Mesenchymal stem cell (in vitro differentiated cells and primary cell): ENCODE measurements at regions not wholly inside any gene's neighbourhood (a gene's known extent, or its start where the extent isn't known, plus 50 kb on each side); places are given as distances from the start of the nearest gene placed in this dataset.

ENCODE experiments used
- DNase-seq: peaks from one replicate; pipeline ENCODE4 v3.0.0-alpha.2; 2013
- H2AFZ ChIP-seq: one replicate; pipeline ENCODE4 v1.6.1; 2013; ENCODE audit warnings: low read depth, mild to moderate bottlenecking, control low read depth, inconsistent platforms, low read length, moderate library complexity
- H2AK5ac ChIP-seq: 2 replicates; pipeline ENCODE4 v1.6.1; 2013; ENCODE audit warnings: low read length, moderate library complexity, mild to moderate bottlenecking, inconsistent platforms; ENCODE audit not compliant: severe bottlenecking
- H2BK120ac ChIP-seq: one replicate; pipeline ENCODE4 v1.6.1; 2013; ENCODE audit warnings: low read depth, mild to moderate bottlenecking, inconsistent platforms, low read length, moderate library complexity
- H2BK12ac ChIP-seq, 2 experiments: one replicate each; pipeline ENCODE4 v1.6.1; 2013; ENCODE audit warnings: inconsistent platforms in 2 of 2, low read length in 2 of 2, mild to moderate bottlenecking in 2 of 2, moderate library complexity in 2 of 2, control low read depth in 1 of 2
- H2BK15ac ChIP-seq: one replicate; pipeline ENCODE4 v1.6.1; 2013; ENCODE audit warnings: mild to moderate bottlenecking, low read depth, inconsistent platforms; ENCODE audit not compliant: poor library complexity, severe bottlenecking
- H2BK5ac ChIP-seq: 2 replicates; pipeline ENCODE4 v1.6.1; 2013; ENCODE audit warnings: low read depth, mild to moderate bottlenecking, low read length, control low read depth, inconsistent platforms; ENCODE audit not compliant: poor library complexity, severe bottlenecking
- H3K14ac ChIP-seq, 2 experiments: one replicate each; pipeline ENCODE4 v1.6.1; 2013; ENCODE audit warnings: inconsistent platforms in 2 of 2, low read length in 2 of 2, control low read depth in 1 of 2, mild to moderate bottlenecking in 1 of 2, moderate library complexity in 1 of 2
- H3K18ac ChIP-seq, 2 experiments: one replicate each; pipeline ENCODE4 v1.6.1; 2013; ENCODE audit warnings: inconsistent platforms in 2 of 2, low read length in 2 of 2, control low read depth in 1 of 2, low read depth in 1 of 2, mild to moderate bottlenecking in 1 of 2
- H3K23ac ChIP-seq, 2 experiments: one replicate each; pipeline ENCODE4 v1.6.1; 2013; ENCODE audit warnings: inconsistent platforms in 2 of 2, low read length in 2 of 2, mild to moderate bottlenecking in 2 of 2, moderate library complexity in 2 of 2, control low read depth in 1 of 2
- H3K27ac ChIP-seq: 2 replicates; pipeline ENCODE4 v1.5.1; 2013; ENCODE audit warnings: mild to moderate bottlenecking, moderate library complexity, low read length, control low read depth, inconsistent platforms; ENCODE audit not compliant: poor library complexity, severe bottlenecking
- H3K27me3 ChIP-seq, 2 experiments: 2 replicates each; pipeline versions ENCODE4 v1.6.1 to v1.7.0; 2013; ENCODE audit warnings: low read length in 2 of 2, mild to moderate bottlenecking in 2 of 2, moderate library complexity in 2 of 2, control low read depth in 1 of 2, inconsistent platforms in 1 of 2; ENCODE audit not compliant: control insufficient read depth in 1 of 2, insufficient read depth in 1 of 2
- H3K36me3 ChIP-seq, 2 experiments: 2 replicates each; pipeline versions ENCODE4 v1.6.1 to v1.7.0; 2013; ENCODE audit warnings: low read length in 2 of 2, control low read depth in 1 of 2, inconsistent platforms in 1 of 2, low read depth in 1 of 2, mild to moderate bottlenecking in 1 of 2; ENCODE audit not compliant: insufficient read depth in 2 of 2, control insufficient read depth in 1 of 2
- H3K4ac ChIP-seq, 2 experiments: one replicate each; pipeline ENCODE4 v1.6.1; 2013; ENCODE audit warnings: inconsistent platforms in 2 of 2, low read length in 2 of 2, mild to moderate bottlenecking in 2 of 2, moderate library complexity in 2 of 2, control low read depth in 1 of 2, low read depth in 1 of 2
- H3K4me1 ChIP-seq: 2 replicates; pipeline ENCODE4 v1.6.1; 2013; ENCODE audit warnings: low read depth, low read length, control low read depth; ENCODE audit not compliant: control insufficient read depth, insufficient read depth
- H3K4me2 ChIP-seq: 2 replicates; pipeline ENCODE4 v1.6.1; 2013; ENCODE audit warnings: low read length, mild to moderate bottlenecking, inconsistent platforms; ENCODE audit not compliant: poor library complexity, severe bottlenecking
- H3K4me3 ChIP-seq, 2 experiments: 2 replicates each; pipeline versions ENCODE4 v1.5.1 to v1.7.0; 2013; ENCODE audit warnings: low read length in 2 of 2, mild to moderate bottlenecking in 2 of 2, control low read depth in 1 of 2, low read depth in 1 of 2; ENCODE audit not compliant: insufficient read depth in 1 of 2
- H3K79me1 ChIP-seq: replicated peaks from 2 replicates; pipeline ENCODE4 v1.6.1; 2013; ENCODE audit warnings: mild to moderate bottlenecking, control low read depth, low read length, inconsistent platforms; ENCODE audit not compliant: poor library complexity, severe bottlenecking
- H3K9ac ChIP-seq: 2 replicates; pipeline ENCODE4 v1.7.0; 2013; ENCODE audit warnings: mild to moderate bottlenecking, low read length, moderate library complexity
- H3K9me3 ChIP-seq: 2 replicates; pipeline ENCODE4 v1.7.0; 2013; ENCODE audit warnings: mild to moderate bottlenecking, low read length; ENCODE audit not compliant: control insufficient read depth
- H4K8ac ChIP-seq: one replicate; pipeline ENCODE4 v1.6.1; 2013; ENCODE audit warnings: inconsistent platforms, mild to moderate bottlenecking, low read length, moderate library complexity
- H4K91ac ChIP-seq: one replicate; pipeline ENCODE4 v1.6.1; 2013; ENCODE audit warnings: mild to moderate bottlenecking, low read length, inconsistent platforms
- WGBS: methylation state at CpG from one replicate; pipeline ENCODE4 v1.1.7; 2013; ENCODE audit warnings: mixed read lengths; 5-methylcytosine and 5-hydroxymethylcytosine counted together

GRCh38 chr18:65227970-65228369 lies 522.8 kb upstream of the CDH7 start:
- no peak overlapping the region for H3K4ac ChIP-seq
- H3K79me1 ChIP-seq = no peaks in the 10 kb centered on the region
- H3K36me3 ChIP-seq = no peaks in the 10 kb centered on the region
- H3K9me3 ChIP-seq = no peaks in the 10 kb centered on the region
- no peaks in the 10 kb centered on the region for H3K4me1 ChIP-seq
- DNase-seq = no peak
- no peak overlapping the region for H3K18ac ChIP-seq
- no peak overlapping the region for H2AFZ ChIP-seq
- H3K27me3 ChIP-seq = no peaks in the 10 kb centered on the region
- WGBS = 82% methylated on average over 3 of the region's 3 CpGs
- no peak overlapping the region for H3K4me3 ChIP-seq
- H2BK5ac ChIP-seq = no peak overlapping the region
- no peak overlapping the region for H3K14ac ChIP-seq
- no peak overlapping the region for H2AK5ac ChIP-seq
- no peak overlapping the region for H4K91ac ChIP-seq
- H2BK120ac ChIP-seq = no peak overlapping the region
- no peak overlapping the region for H3K27ac ChIP-seq
- H3K23ac ChIP-seq = no peak overlapping the region
- H3K9ac ChIP-seq = no peak overlapping the region
- H4K8ac ChIP-seq = no peak overlapping the region
- H3K4me2 ChIP-seq = no peak overlapping the region
- H2BK12ac ChIP-seq = no peak overlapping the region
- no peak overlapping the region for H2BK15ac ChIP-seq

- Histone ChIP-seq H2BK5ac (no peak overlapping the region), H3K4me2 (no peak overlapping the region), H2BK120ac (no peak overlapping the region), H3K27me3 (no peaks in the 10 kb centered on the region), H3K14ac (no peak overlapping the region), H4K8ac (no peak overlapping the region), H3K18ac (no peak overlapping the region), H3K4me3 (no peak overlapping the region), H2AFZ (no peak overlapping the region), H3K4me1 (no peaks in the 10 kb centered on the region), H3K79me1 (no peaks in the 10 kb centered on the region), H3K9me3 (no peaks in the 10 kb centered on the region), H2BK15ac (no peak overlapping the region), H3K4ac (no peak overlapping the region), H4K91ac (no peak overlapping the region), H3K36me3 (no peaks in the 10 kb centered on the region), H3K9ac (no peak overlapping the region), H3K27ac (no peak overlapping the region), H2BK12ac (no peak overlapping the region), H2AK5ac (no peak overlapping the region), H3K23ac (no peak overlapping the region)
- no CpG with 5 or more reads among the region's 1 CpG for WGBS
- no peak for DNase-seq
Measured at GRCh38 chr18:65221736-65222135, 529.1 kb upstream of the CDH7 start.

GRCh38 chr18:65221115-65221514 lies 529.7 kb upstream of the CDH7 start:
- Histone ChIP-seq H3K4ac (no peak overlapping the region), H3K23ac (no peak overlapping the region), H3K14ac (no peak overlapping the region), H2BK15ac (no peak overlapping the region), H3K4me2 (no peak overlapping the region), H3K4me3 (no peak overlapping the region), H2AK5ac (no peak overlapping the region), H3K18ac (no peak overlapping the region), H2AFZ (no peak overlapping the region), H3K9ac (no peak overlapping the region), H3K4me1 (no peaks in the 10 kb centered on the region), H2BK12ac (no peak overlapping the region), H3K27ac (no peak overlapping the region), H2BK5ac (no peak overlapping the region), H3K9me3 (no peaks in the 10 kb centered on the region), H3K36me3 (no peaks in the 10 kb centered on the region), H2BK120ac (no peak overlapping the region), H3K79me1 (no peaks in the 10 kb centered on the region), H4K8ac (no peak overlapping the region), H3K27me3 (no peaks in the 10 kb centered on the region), H4K91ac (no peak overlapping the region)
- DNase-seq = no peak
- WGBS = 84% methylated on average over 4 of the region's 6 CpGs

- no peak for DNase-seq
- Histone ChIP-seq H4K91ac (no peak overlapping the region), H2BK12ac (no peak overlapping the region), H3K9me3 (no peaks in the 10 kb centered on the region), H3K14ac (no peak overlapping the region), H2BK15ac (no peak overlapping the region), H3K4ac (no peak overlapping the region), H2AK5ac (no peak overlapping the region), H3K27me3 (no peaks in the 10 kb centered on the region), H3K9ac (no peak overlapping the region), H3K23ac (no peak overlapping the region), H3K4me3 (no peak overlapping the region), H3K27ac (no peak overlapping the region), H3K18ac (no peak overlapping the region), H4K8ac (no peak overlapping the region), H3K79me1 (no peaks in the 10 kb centered on the region), H2AFZ (no peak overlapping the region), H3K4me2 (no peak overlapping the region), H2BK5ac (no peak overlapping the region), H3K36me3 (no peaks in the 10 kb centered on the region), H2BK120ac (no peak overlapping the region), H3K4me1 (no peaks in the 10 kb centered on the region)
- 73% methylated on average over 10 of the region's 11 CpGs for WGBS
Measured at GRCh38 chr18:65215865-65216466, 534.8 kb upstream of the CDH7 start.
